ENCODE measurements at regions not wholly inside any gene's neighbourhood (a gene's known extent, or its start where the extent isn't known, plus 50 kb on each side); places are given as distances from the start of the nearest gene placed in this dataset.

DNA sequence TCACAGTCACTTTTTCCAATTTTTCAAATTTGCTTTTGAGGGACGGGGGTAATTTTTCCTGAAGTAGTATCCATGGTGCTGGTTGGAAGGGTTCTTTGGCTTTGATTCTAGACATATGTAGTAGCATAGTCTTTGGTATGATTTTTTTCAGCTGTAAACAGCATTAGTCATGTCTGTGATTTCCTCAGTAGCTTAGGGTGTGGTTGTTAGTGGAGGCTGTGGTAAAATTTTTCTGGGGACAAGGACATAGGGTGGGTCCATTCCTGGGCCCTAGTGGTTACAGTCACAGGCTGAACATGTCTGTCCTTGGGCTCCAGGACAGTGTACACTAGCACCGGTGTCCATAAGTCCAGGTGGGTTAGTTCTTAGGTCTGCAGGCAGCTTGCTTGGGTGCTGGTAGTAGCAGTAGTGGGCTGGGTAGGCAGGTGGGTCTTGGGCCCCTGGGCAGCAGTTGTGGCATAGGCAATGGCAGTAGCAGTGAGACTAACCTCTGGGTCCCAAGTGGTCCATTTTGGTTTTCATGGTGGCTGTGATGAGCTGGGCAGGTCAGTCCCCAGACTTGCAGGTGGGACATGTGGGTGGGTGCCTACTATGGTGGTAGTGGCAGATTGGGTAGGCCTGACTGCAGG lies 100.0 kb upstream of the CXCL14 start:
- Histone ChIP-seq H3K79me2 (ENCODE audit: low read length) (no peaks in the 10 kb centered on the region), H3K27me3 (replicated peaks; ENCODE audit: insufficient read depth, low read length) (no peaks in the 10 kb centered on the region), H3K4me3 (ENCODE audit: low read length) (no peak overlapping the region), H3K9ac (ENCODE audit: low read length) (no peak overlapping the region), H3K27ac (ENCODE audit: low read length) (no peak overlapping the region), H3K9me2 (replicated peaks; ENCODE audit: insufficient read depth, low read length) (no peaks in the 10 kb centered on the region), H3K4me2 (ENCODE audit: low read depth, low read length) (no peak overlapping the region), H3K9me3 (replicated peaks; ENCODE audit: insufficient read depth, low read length) (no peaks in the 10 kb centered on the region), H3K4me1 (ENCODE audit: low read length) (no peaks in the 10 kb centered on the region), H3F3A (ENCODE audit: insufficient read depth, low read length) (no peaks in the 10 kb centered on the region), H3K36me3 (replicated peaks; ENCODE audit: insufficient read depth, low read length) (no peaks in the 10 kb centered on the region), H2AFZ (ENCODE audit: low read length) (no peak overlapping the region), H4K20me1 (ENCODE audit: insufficient read depth, low read length) (no peaks in the 10 kb centered on the region)
- DNase-seq, result no peak
- TF ChIP-seq EZH2phosphoT487 (IDR thresholded peaks at IDR 0.05; ENCODE audit: low read length), result no peak
- TF ChIP-seq CTCF (IDR thresholded peaks at IDR 0.05; ENCODE audit: low read length), result no peak
- no peak for TF ChIP-seq EZH2 (optimal IDR thresholded peaks at IDR 0.05; ENCODE audit: low read depth, low read length)

- H3K36me3 ChIP-seq (replicated peaks; ENCODE audit: insufficient read depth, low read length), result no peaks in the 10 kb centered on the region
- H3K4me2 ChIP-seq (ENCODE audit: low read depth, low read length), result no peak overlapping the region
- DNase-seq, result no peak
- no peak overlapping the region for H2AFZ ChIP-seq (ENCODE audit: low read length)
- no peaks in the 10 kb centered on the region for H3K9me2 ChIP-seq (replicated peaks; ENCODE audit: insufficient read depth, low read length)
- H3K9me3 ChIP-seq (replicated peaks; ENCODE audit: insufficient read depth, low read length), result no peaks in the 10 kb centered on the region
- no peak overlapping the region for H3K27ac ChIP-seq (ENCODE audit: low read length)
- no peaks in the 10 kb centered on the region for H3K79me2 ChIP-seq (ENCODE audit: low read length)
- no peak overlapping the region for H3K9ac ChIP-seq (ENCODE audit: low read length)
- no peaks in the 10 kb centered on the region for H3F3A ChIP-seq (ENCODE audit: insufficient read depth, low read length)
- H3K27me3 ChIP-seq (replicated peaks; ENCODE audit: insufficient read depth, low read length), result no peaks in the 10 kb centered on the region
- no peaks in the 10 kb centered on the region for H4K20me1 ChIP-seq (ENCODE audit: insufficient read depth, low read length)
- peaks cover 8% of the 10 kb centered on the region; the same call in 1 of the 2 replicates for H3K4me1 ChIP-seq (ENCODE audit: low read length)
- TF ChIP-seq EZH2 (optimal IDR thresholded peaks at IDR 0.05; ENCODE audit: low read depth, low read length), result no peak
- no peak for TF ChIP-seq EZH2phosphoT487 (IDR thresholded peaks at IDR 0.05; ENCODE audit: low read length)
- no peak overlapping the region for H3K4me3 ChIP-seq (ENCODE audit: low read length)
Measured at GRCh38 chr5:135671966-135672365, 93.2 kb upstream of the CXCL14 start.

DNA sequence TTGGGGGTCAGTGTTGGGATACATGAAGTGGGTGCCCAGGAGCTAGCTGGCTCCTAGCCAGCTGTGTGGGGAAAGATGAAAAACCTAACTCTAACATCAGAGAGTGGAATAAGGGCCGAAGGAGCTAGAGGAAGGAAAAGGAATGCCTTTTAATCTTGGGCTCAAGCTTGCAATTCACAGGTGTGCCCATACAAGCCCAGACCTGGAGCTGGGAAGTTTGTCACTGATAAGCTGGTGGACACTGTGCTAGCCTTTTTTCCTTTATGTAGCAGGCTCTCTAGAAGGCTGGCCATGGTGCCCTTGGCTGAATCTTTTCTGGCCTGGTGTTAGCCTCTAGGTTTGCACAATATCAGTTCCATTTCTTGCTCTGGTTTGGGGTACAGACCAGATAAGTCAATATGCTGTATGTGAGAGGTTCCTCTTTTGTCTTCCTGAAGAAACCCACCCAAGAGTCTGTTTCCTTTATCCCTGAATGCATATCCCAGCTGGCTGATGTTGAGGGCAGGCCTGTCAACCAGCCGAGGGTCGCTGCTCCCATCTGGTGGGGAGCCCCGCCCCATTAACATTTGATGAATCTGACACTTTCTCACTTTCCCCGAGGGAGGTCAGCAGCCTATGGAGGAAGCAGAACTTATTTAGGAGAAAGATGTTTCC lies 92.4 kb upstream of the CXCL14 start:
- H3K79me2 ChIP-seq (ENCODE audit: low read length), result no peaks in the 10 kb centered on the region
- no peak overlapping the region for H3K4me3 ChIP-seq (ENCODE audit: low read length)
- H3F3A ChIP-seq (ENCODE audit: insufficient read depth, low read length), result no peaks in the 10 kb centered on the region
- no peaks in the 10 kb centered on the region for H3K36me3 ChIP-seq (replicated peaks; ENCODE audit: insufficient read depth, low read length)
- DNase-seq, result no peak
- no peaks in the 10 kb centered on the region for H3K27me3 ChIP-seq (replicated peaks; ENCODE audit: insufficient read depth, low read length)
- no peak overlapping the region for H2AFZ ChIP-seq (ENCODE audit: low read length)
- no peaks in the 10 kb centered on the region for H3K9me3 ChIP-seq (replicated peaks; ENCODE audit: insufficient read depth, low read length)
- H4K20me1 ChIP-seq (ENCODE audit: insufficient read depth, low read length), result no peaks in the 10 kb centered on the region
- peaks cover 8% of the 10 kb centered on the region; the same call in 1 of the 2 replicates for H3K4me1 ChIP-seq (ENCODE audit: low read length)
- no peak for TF ChIP-seq EZH2 (optimal IDR thresholded peaks at IDR 0.05; ENCODE audit: low read depth, low read length)
- TF ChIP-seq CTCF (IDR thresholded peaks at IDR 0.05; ENCODE audit: low read length), result no peak
- TF ChIP-seq EZH2phosphoT487 (IDR thresholded peaks at IDR 0.05; ENCODE audit: low read length), result no peak
- no peaks in the 10 kb centered on the region for H3K9me2 ChIP-seq (replicated peaks; ENCODE audit: insufficient read depth, low read length)
- no peak overlapping the region for H3K4me2 ChIP-seq (ENCODE audit: low read depth, low read length)
- no peak overlapping the region for H3K27ac ChIP-seq (ENCODE audit: low read length)
- no peak overlapping the region for H3K9ac ChIP-seq (ENCODE audit: low read length)

- no peaks in the 10 kb centered on the region for H4K20me1 ChIP-seq (ENCODE audit: insufficient read depth, low read length)
- peaks cover 8% of the 10 kb centered on the region; the same call in 1 of the 2 replicates for H3K4me1 ChIP-seq (ENCODE audit: low read length)
- H3K4me2 ChIP-seq (ENCODE audit: low read depth, low read length), result no peak overlapping the region
- H3K27ac ChIP-seq (ENCODE audit: low read length), result no peak overlapping the region
- H3F3A ChIP-seq (ENCODE audit: insufficient read depth, low read length), result no peaks in the 10 kb centered on the region
- no peak overlapping the region for H2AFZ ChIP-seq (ENCODE audit: low read length)
- H3K79me2 ChIP-seq (ENCODE audit: low read length), result no peaks in the 10 kb centered on the region
- H3K4me3 ChIP-seq (ENCODE audit: low read length), result no peak overlapping the region
- no peak for DNase-seq
- H3K9me3 ChIP-seq (replicated peaks; ENCODE audit: insufficient read depth, low read length), result no peaks in the 10 kb centered on the region
- H3K27me3 ChIP-seq (replicated peaks; ENCODE audit: insufficient read depth, low read length), result no peaks in the 10 kb centered on the region
- H3K36me3 ChIP-seq (replicated peaks; ENCODE audit: insufficient read depth, low read length), result no peaks in the 10 kb centered on the region
- no peak overlapping the region for H3K9ac ChIP-seq (ENCODE audit: low read length)
- no peaks in the 10 kb centered on the region for H3K9me2 ChIP-seq (replicated peaks; ENCODE audit: insufficient read depth, low read length)
- no peak for TF ChIP-seq EZH2 (optimal IDR thresholded peaks at IDR 0.05; ENCODE audit: low read depth, low read length)
- no peak for TF ChIP-seq EZH2phosphoT487 (IDR thresholded peaks at IDR 0.05; ENCODE audit: low read length)
- no peak for TF ChIP-seq CTCF (IDR thresholded peaks at IDR 0.05; ENCODE audit: low read length)
Measured at GRCh38 chr5:135670588-135670987, 91.8 kb upstream of the CXCL14 start.
